Caco-2 (cell line): ENCODE measurements at regions not wholly inside any gene's neighbourhood (a gene's known extent, or its start where the extent isn't known, plus 50 kb on each side); places are given as distances from the start of the nearest gene placed in this dataset.
"Not testable (repeated sequence)": the region's sequence is repeated elsewhere in the genome, so short reads cannot be mapped to it uniquely, and the experiment has no call there.

Experiments
- BruUV-seq: library from RNA; stranded (reverse); fragments of 400-500 nt; replicated peaks from 2 replicates; lab custom pipeline; 2021; lab: Mats Ljungman, UMichigan
- CTCF ChIA-PET: fragments of 300-600 bp; sonication (Branson Sonifier 250); formaldehyde crosslinking; loops from one replicate; lab custom pipeline; 2022; ENCODE audit warnings: antibody characterized with exemption; lab: Charles Lee
- POLR2A ChIA-PET: fragments of 300-600 bp; sonication (Branson Sonifier 250); formaldehyde crosslinking; loops from one replicate; lab custom pipeline; 2022; ENCODE audit warnings: antibody characterized with exemption; lab: Charles Lee
- DNase-seq, 2 experiments: peaks; one replicate each; pipeline versions ENCODE4 v3.0.0 to v3.0.0-alpha.2; 2020 to 2022
- H3K27me3 ChIP-seq: replicated peaks from 2 replicates; pipeline ENCODE4 v1.6.0; 2011; ENCODE audit warnings: low read length; ENCODE audit not compliant: control insufficient read depth, insufficient read depth
- H3K36me3 ChIP-seq: 2 replicates; pipeline ENCODE4 v1.5.1; 2011; ENCODE audit warnings: low read length; ENCODE audit not compliant: control insufficient read depth, insufficient read depth
- H3K4me1 ChIP-seq: fragments of 250-450 bp; sonication (Bioruptor Pico); 2 replicates; pipeline ENCODE4 v1.5.1; 2020; ENCODE audit warnings: mild to moderate bottlenecking
- H3K4me3 ChIP-seq: 2 replicates; pipeline ENCODE4 v1.5.1; 2011; ENCODE audit warnings: low read depth, mild to moderate bottlenecking, control low read depth, low read length
- H3K9me3 ChIP-seq: fragments of 250-450 bp; sonication (Bioruptor Pico); 2 replicates; pipeline ENCODE4 v1.5.1; 2020; ENCODE audit warnings: mild to moderate bottlenecking, moderate library complexity
- H3K27ac Mint-ChIP-seq: one replicate; pipeline ENCODE4 v1.8.0; 2022; ENCODE audit warnings: mixed read lengths; ENCODE audit not compliant: unreplicated experiment
- H3K27me3 Mint-ChIP-seq: one replicate; pipeline ENCODE4 v1.8.0; 2022; ENCODE audit warnings: mixed read lengths; ENCODE audit not compliant: insufficient read depth, unreplicated experiment
- H3K36me3 Mint-ChIP-seq: one replicate; pipeline ENCODE4 v1.8.0; 2022; ENCODE audit warnings: mild to moderate bottlenecking, mixed read lengths; ENCODE audit not compliant: insufficient read depth, unreplicated experiment
- H3K4me1 Mint-ChIP-seq: one replicate; pipeline ENCODE4 v1.8.0; 2022; ENCODE audit warnings: low read depth, mixed read lengths; ENCODE audit not compliant: unreplicated experiment
- H3K4me3 Mint-ChIP-seq: one replicate; pipeline ENCODE4 v1.8.0; 2022; ENCODE audit warnings: mild to moderate bottlenecking, moderate library complexity, mixed read lengths; ENCODE audit not compliant: unreplicated experiment
- H3K9me3 Mint-ChIP-seq: one replicate; pipeline ENCODE4 v1.8.0; 2022; ENCODE audit warnings: mixed read lengths; ENCODE audit not compliant: unreplicated experiment
- CTCF ChIP-seq, 2 experiments: fragments of 200-600 bp in 1 of 2; IDR thresholded peaks; 1 replicate in 1 of 2; 2 replicates in 1 of 2; pipeline versions ENCODE4 v1.5.1 to v1.8.0; 2011 to 2022; ENCODE audit warnings: antibody characterized with exemption in 1 of 2, control low read depth in 1 of 2, inconsistent platforms in 1 of 2, low read depth in 1 of 2, low read length in 1 of 2, mild to moderate bottlenecking in 1 of 2, moderate library complexity in 1 of 2; ENCODE audit not compliant: insufficient read depth in 1 of 2, severe bottlenecking in 1 of 2, unreplicated experiment in 1 of 2
- intact Hi-C: fragments of 100-400 bp; cut with micrococcal nuclease; formaldehyde crosslinking; loops from one replicate; pipeline ENCODE4 v1.10.0; 2022; ENCODE audit not compliant: unreplicated experiment

GRCh38 chr12:114025935-114026334, 59.8 kb upstream of the RBM19 start:
- Mint-ChIP-seq H3K4me1 (no peaks in the 10 kb centered on the region), H3K27me3 (no peaks in the 10 kb centered on the region), H3K9me3 (peaks cover 10% of the 10 kb centered on the region), H3K36me3 (no peaks in the 10 kb centered on the region), H3K27ac (no peak overlapping the region), H3K4me3 (no peak overlapping the region)
- DNase-seq, result no peak
- intact Hi-C loops, result no loop called here
- Histone ChIP-seq H3K27me3 (no peaks in the 10 kb centered on the region), H3K4me1 (no peaks in the 10 kb centered on the region), H3K9me3 (peaks cover 7% of the 10 kb centered on the region), H3K4me3 (no peak overlapping the region), H3K36me3 (no peaks in the 10 kb centered on the region)
- ChIA-PET CTCF (no interaction called here), POLR2A (no interaction called here)
- no TSS peak for BruUV-seq
- TF ChIP-seq CTCF (IDR thresholded peaks at IDR 0.05; ENCODE audit: insufficient read depth in 1 of 2, low read depth in 1 of 2, low read length in 1 of 2, severe bottlenecking in 1 of 2, unreplicated experiment in 1 of 2), result no peak

GRCh38 chr12:114022081-114022480, 56.0 kb upstream of the RBM19 start:
- CTCF ChIA-PET, POLR2A ChIA-PET, H3K27me3 Mint-ChIP-seq, H3K36me3 ChIP-seq, H3K27me3 ChIP-seq, H3K9me3 ChIP-seq, H3K27ac Mint-ChIP-seq, DNase-seq, H3K4me1 Mint-ChIP-seq, H3K4me3 ChIP-seq, H3K4me1 ChIP-seq, BruUV-seq, intact Hi-C loops, H3K4me3 Mint-ChIP-seq, H3K36me3 Mint-ChIP-seq, H3K9me3 Mint-ChIP-seq: not testable (repeated sequence)

- Mint-ChIP-seq H3K9me3 (no peaks in the 10 kb centered on the region), H3K4me1 (no peaks in the 10 kb centered on the region), H3K36me3 (no peaks in the 10 kb centered on the region), H3K27ac (no peak overlapping the region), H3K27me3 (peaks cover 7% of the 10 kb centered on the region), H3K4me3 (no peak overlapping the region)
- POLR2A ChIA-PET, result no interaction called here
- H3K36me3 ChIP-seq, result no peaks in the 10 kb centered on the region
- H3K4me1 ChIP-seq, result no peaks in the 10 kb centered on the region
- TF ChIP-seq CTCF (IDR thresholded peaks at IDR 0.05; ENCODE audit: insufficient read depth in 1 of 2, low read depth in 1 of 2, low read length in 1 of 2, severe bottlenecking in 1 of 2, unreplicated experiment in 1 of 2), result no peak
- no TSS peak for BruUV-seq
- H3K27me3 ChIP-seq, result no peaks in the 10 kb centered on the region
- intact Hi-C loops, result no loop called here
- no peak for DNase-seq
- no peaks in the 10 kb centered on the region for H3K9me3 ChIP-seq
- CTCF ChIA-PET, result no interaction called here
- H3K4me3 ChIP-seq, result no peak overlapping the region
These were observed 52.5 kb upstream of the RBM19 start for GRCh38 chr12:114018669-114019068.
